A549 (cell line): ENCODE measurements at regions not wholly inside any gene's neighbourhood (a gene's known extent, or its start where the extent isn't known, plus 50 kb on each side); places are given as distances from the start of the nearest gene placed in this dataset.

Source experiments
- ATAC-seq, 2 experiments: fragments of 200-7000 bp in 1 of 2; fragments of >200 bp in 1 of 2; cut with Nextera tagmentation in 1 of 2; cut with Tn5 transposase in 1 of 2; 3 replicates each; pipeline versions ENCODE4 v1.8.0 to v1.9.1; 2018 to 2020; ENCODE audit warnings: mild to moderate bottlenecking in 1 of 2, moderate library complexity in 1 of 2
- CTCF ChIA-PET: fragments of 300-600 bp; sonication (Branson Sonifier 250); formaldehyde crosslinking; extraction: SDS; loops from one replicate; lab custom pipeline; 2021; ENCODE audit warnings: antibody characterized with exemption, inconsistent platforms; lab: Yijun Ruan, JAX
- POLR2A ChIA-PET: fragments of 350-600 bp; formaldehyde crosslinking; extraction: SDS; loops from one replicate; lab custom pipeline; 2021; ENCODE audit warnings: antibody characterized with exemption, inconsistent platforms; lab: Yijun Ruan, JAX
- DNase-seq, 2 experiments: peaks; one replicate each; pipeline versions ENCODE4 v3.0.0 to v3.0.0-alpha.2; 2011 to 2016; ENCODE audit warnings: low read depth in 1 of 2, low spot score in 1 of 2
- FAIRE-seq: peaks from 2 replicates; lab custom pipeline; 2011; peaks lifted over from hg19 to GRCh38; lab: Jason Lieb, UNC
- H3K27ac ChIP-seq, 2 experiments: fragments of >200 bp; sonication (Bioruptor Twin); formaldehyde crosslinking; 3 replicates each; pipeline ENCODE4 v1.5.1; 2016 to 2017
- H3K4me1 ChIP-seq: fragments of >200 bp; sonication (Bioruptor Twin); formaldehyde crosslinking; 3 replicates; pipeline ENCODE4 v1.6.1; 2016
- H3K4me2 ChIP-seq: fragments of >200 bp; sonication (Bioruptor Twin); formaldehyde crosslinking; 3 replicates; pipeline ENCODE4 v1.6.1; 2016
- H3K4me3 ChIP-seq: fragments of >200 bp; sonication (Bioruptor Twin); formaldehyde crosslinking; 3 replicates; pipeline ENCODE4 v1.5.1; 2016
- H3K9me3 ChIP-seq: fragments of >200 bp; sonication (Bioruptor Twin); formaldehyde crosslinking; 3 replicates; pipeline ENCODE4 v1.6.1; 2016
- ATOH8 ChIP-seq: fragments of 250-450 bp; sonication (Bioruptor Pico); IDR thresholded peaks from 2 replicates; pipeline ENCODE4 v1.5.0; 2020; ENCODE audit warnings: low read depth, mild to moderate bottlenecking, moderate library complexity
- BHLHE40 ChIP-seq: IDR thresholded peaks from 2 replicates; pipeline ENCODE4 v1.6.1; 2012; ENCODE audit warnings: low read depth, low read length, inconsistent platforms
- CHD2 ChIP-seq: fragments of 150-350 bp; IDR thresholded peaks from 2 replicates; pipeline ENCODE4 v1.6.1; 2014; ENCODE audit warnings: low read length; ENCODE audit not compliant: partially characterized antibody
- CTCF ChIP-seq: fragments of >200 bp; sonication (Bioruptor Twin); formaldehyde crosslinking; IDR thresholded peaks from 3 replicates; pipeline ENCODE4 v1.5.1; 2016
- E2F6 ChIP-seq: IDR thresholded peaks from 2 replicates; pipeline ENCODE4 v1.6.1; 2012; ENCODE audit warnings: low read depth, borderline replicate concordance
- EP300 ChIP-seq, 2 experiments: fragments of >200 bp; sonication (Bioruptor Twin); formaldehyde crosslinking; IDR thresholded peaks; 2 replicates in 1 of 2; 3 replicates in 1 of 2; pipeline ENCODE4 v1.6.1; 2016 to 2017
- ESRRA ChIP-seq: fragments of 150-350 bp; IDR thresholded peaks from 2 replicates; pipeline ENCODE4 v1.6.1; 2014; ENCODE audit warnings: mild to moderate bottlenecking, low read length, borderline replicate concordance
- FOSB ChIP-seq: fragments of 250-450 bp; sonication (Bioruptor Pico); IDR thresholded peaks from 2 replicates; pipeline ENCODE4 v1.5.0; 2020; ENCODE audit warnings: mild to moderate bottlenecking, moderate library complexity
- HDAC2 ChIP-seq: fragments of 200-600 bp; sonication (generic); IDR thresholded peaks from 2 replicates; pipeline ENCODE4 v1.6.1; 2016
- HEYL ChIP-seq: fragments of 250-450 bp; sonication (Bioruptor Pico); IDR thresholded peaks from 2 replicates; pipeline ENCODE4 v1.8.0; 2021; ENCODE audit warnings: mild to moderate bottlenecking, moderate library complexity
- HOXB13 ChIP-seq: fragments of 250-450 bp; sonication (Bioruptor Pico); IDR thresholded peaks from 2 replicates; pipeline ENCODE4 v1.5.0; 2020; ENCODE audit warnings: low read depth, mild to moderate bottlenecking, moderate library complexity
- HOXB5 ChIP-seq: fragments of 250-450 bp; sonication (Bioruptor Pico); IDR thresholded peaks from 2 replicates; pipeline ENCODE4 v1.5.0; 2020; ENCODE audit warnings: mild to moderate bottlenecking, moderate library complexity
- KDM1A ChIP-seq: fragments of 200-600 bp; sonication (generic); IDR thresholded peaks from 2 replicates; pipeline ENCODE4 v1.6.1; 2016; ENCODE audit warnings: low read depth, mild to moderate bottlenecking
- KDM5A ChIP-seq: fragments of 200-600 bp; sonication (generic); IDR thresholded peaks from 2 replicates; pipeline ENCODE4 v1.6.1; 2016; ENCODE audit warnings: antibody characterized with exemption, mild to moderate bottlenecking
- MYC ChIP-seq: IDR thresholded peaks from 2 replicates; pipeline ENCODE4 v1.6.1; 2012; ENCODE audit warnings: mild to moderate bottlenecking, inconsistent platforms, low read length, improper control_type of control experiment, borderline replicate concordance
- NFE2L2 ChIP-seq: fragments of 150-350 bp; conservative IDR thresholded peaks from 2 replicates; pipeline ENCODE4 v1.6.1; 2014; ENCODE audit warnings: low read length
- NR3C1 ChIP-seq: fragments of >200 bp; sonication (Bioruptor Twin); formaldehyde crosslinking; IDR thresholded peaks from 3 replicates; pipeline ENCODE4 v1.6.1; 2017
- PBX3 ChIP-seq: IDR thresholded peaks from 2 replicates; pipeline ENCODE4 v1.6.1; 2012
- PHF8 ChIP-seq: fragments of 200-600 bp; sonication (generic); IDR thresholded peaks from 2 replicates; pipeline ENCODE4 v1.6.1; 2016; ENCODE audit warnings: low read depth, mild to moderate bottlenecking, antibody characterized with exemption, moderate library complexity, borderline replicate concordance
- POLR2A ChIP-seq: IDR thresholded peaks from 2 replicates; pipeline ENCODE4 v1.6.1; 2012; ENCODE audit warnings: mild to moderate bottlenecking, low read length
- POLR2AphosphoS2 ChIP-seq: conservative IDR thresholded peaks from 2 replicates; pipeline ENCODE4 v1.6.1; 2012; ENCODE audit warnings: low read length, improper control_type of control experiment, inconsistent platforms
- RAD21 ChIP-seq, 2 experiments: fragments of >200 bp in 1 of 2; sonication (Bioruptor Twin) in 1 of 2; formaldehyde crosslinking in 1 of 2; IDR thresholded peaks in 1 of 2; conservative IDR thresholded peaks in 1 of 2; 2 replicates in 1 of 2; 3 replicates in 1 of 2; pipeline ENCODE4 v1.6.1; 2012 to 2018; ENCODE audit warnings: inconsistent platforms in 1 of 2
- RARB ChIP-seq: fragments of 250-450 bp; sonication (Bioruptor Pico); IDR thresholded peaks from 2 replicates; pipeline ENCODE4 v1.8.0; 2021; ENCODE audit warnings: mild to moderate bottlenecking, moderate library complexity
- SMC3 ChIP-seq: fragments of >200 bp; sonication (Bioruptor Twin); formaldehyde crosslinking; IDR thresholded peaks from 3 replicates; pipeline ENCODE4 v1.6.1; 2018; ENCODE audit warnings: inconsistent platforms
- SREBF2 ChIP-seq: fragments of 450-650 bp; IDR thresholded peaks from 2 replicates; pipeline ENCODE4 v1.6.1; 2014; ENCODE audit warnings: mild to moderate bottlenecking, moderate library complexity
- TFCP2L1 ChIP-seq: fragments of 250-450 bp; sonication (Bioruptor Pico); IDR thresholded peaks from 2 replicates; pipeline ENCODE4 v1.5.0; 2021; ENCODE audit warnings: mild to moderate bottlenecking
- TP53 ChIP-seq: fragments of 250-450 bp; sonication (Bioruptor Pico); IDR thresholded peaks from 2 replicates; pipeline ENCODE4 v1.5.0; 2021; ENCODE audit warnings: mild to moderate bottlenecking, moderate library complexity
- ZFP36 ChIP-seq: fragments of 450-650 bp; IDR thresholded peaks from 2 replicates; pipeline ENCODE4 v1.6.1; 2014; ENCODE audit warnings: borderline replicate concordance; ENCODE audit not compliant: partially characterized antibody
- ZNF302 ChIP-seq: fragments of 250-450 bp; sonication (Bioruptor Pico); IDR thresholded peaks from 2 replicates; pipeline ENCODE4 v1.9.0; 2021; ENCODE audit warnings: inconsistent platforms, mild to moderate bottlenecking, moderate library complexity
- ZSCAN20 ChIP-seq: fragments of 250-450 bp; sonication (Bioruptor Pico); IDR thresholded peaks from 2 replicates; pipeline ENCODE4 v1.8.0; 2022; ENCODE audit warnings: mild to moderate bottlenecking, moderate library complexity
- WGBS: methylation state at CpG from one replicate; pipeline ENCODE4 v1.1.6; 2017; ENCODE audit errors: missing lambda C conversion rate; 5-methylcytosine and 5-hydroxymethylcytosine counted together

- H3K4me1 ChIP-seq: no peaks in the 10 kb centered on the region
- DNase-seq: no peak
- H3K4me2 ChIP-seq: no peak overlapping the region
- H3K9me3 ChIP-seq: no peaks in the 10 kb centered on the region
- POLR2A ChIA-PET: no interaction called here
- CTCF ChIA-PET: no interaction called here
- no peak overlapping the region for H3K4me3 ChIP-seq
- ATAC-seq: no peak
- H3K27ac ChIP-seq: no peak overlapping the region
- 8% methylated on average over 6 of the region's 6 CpGs for WGBS
- TF ChIP-seq HEYL (CRISPR knock-in tag) (no peak), HOXB13 (CRISPR knock-in tag) (no peak), SREBF2 (no peak), POLR2A (no peak), ESRRA (no peak), CTCF (no peak), TFCP2L1 (CRISPR knock-in tag) (no peak), ATOH8 (CRISPR knock-in tag) (no peak), CHD2 (no peak), PHF8 (no peak), PBX3 (no peak), TP53 (CRISPR knock-in tag) (no peak), BHLHE40 (no peak), HDAC2 (no peak), ZNF302 (no peak), E2F6 (no peak), ZSCAN20 (CRISPR knock-in tag) (no peak), EP300 (IDR thresholded peaks at IDR 0.05) (no peak), FOSB (CRISPR knock-in tag) (no peak), ZFP36 (no peak)
- FAIRE-seq: no peak
Measured at GRCh38 chr13:78404846-78405360, 198.4 kb downstream of the POU4F1 start.

- 2% methylated on average over 2 of the region's 2 CpGs for WGBS
- TF ChIP-seq MYC (no peak), HOXB5 (CRISPR knock-in tag) (no peak), SMC3 (no peak), ZSCAN20 (CRISPR knock-in tag) (no peak), KDM1A (no peak), NFE2L2 (no peak), POLR2A (no peak), RAD21 (conservative IDR thresholded peaks at IDR 0.05 in 1 of 2, IDR thresholded peaks at IDR 0.05 in 1 of 2) (no peak), KDM5A (no peak), TP53 (CRISPR knock-in tag) (no peak), NR3C1 (no peak), POLR2AphosphoS2 (no peak), BHLHE40 (no peak), ZFP36 (no peak), CTCF (no peak), RARB (no peak), EP300 (IDR thresholded peaks at IDR 0.05) (no peak)
- H3K4me3 ChIP-seq: no peak overlapping the region
- FAIRE-seq (no peak), DNase-seq (no peak), ATAC-seq (no peak)
- POLR2A ChIA-PET: no interaction called here
- H3K4me2 ChIP-seq: no peak overlapping the region
- H3K9me3 ChIP-seq: no peaks in the 10 kb centered on the region
- no peaks in the 10 kb centered on the region for H3K4me1 ChIP-seq
- H3K27ac ChIP-seq: no peak overlapping the region
- CTCF ChIA-PET: no interaction called here
Measured at GRCh38 chr13:78402708-78403400, 200.5 kb downstream of the POU4F1 start.
